ENCODE measurements at regions not wholly inside any gene's neighbourhood (a gene's known extent, or its start where the extent isn't known, plus 50 kb on each side); places are given as distances from the start of the nearest gene placed in this dataset.

GRCh38 chr14:87046960-87047359 lies 946.0 kb downstream of the GALC start:
- no peak for TF ChIP-seq EZH2 (optimal IDR thresholded peaks at IDR 0.05; ENCODE audit: low read depth, low read length)
- TF ChIP-seq, protein P1, sequence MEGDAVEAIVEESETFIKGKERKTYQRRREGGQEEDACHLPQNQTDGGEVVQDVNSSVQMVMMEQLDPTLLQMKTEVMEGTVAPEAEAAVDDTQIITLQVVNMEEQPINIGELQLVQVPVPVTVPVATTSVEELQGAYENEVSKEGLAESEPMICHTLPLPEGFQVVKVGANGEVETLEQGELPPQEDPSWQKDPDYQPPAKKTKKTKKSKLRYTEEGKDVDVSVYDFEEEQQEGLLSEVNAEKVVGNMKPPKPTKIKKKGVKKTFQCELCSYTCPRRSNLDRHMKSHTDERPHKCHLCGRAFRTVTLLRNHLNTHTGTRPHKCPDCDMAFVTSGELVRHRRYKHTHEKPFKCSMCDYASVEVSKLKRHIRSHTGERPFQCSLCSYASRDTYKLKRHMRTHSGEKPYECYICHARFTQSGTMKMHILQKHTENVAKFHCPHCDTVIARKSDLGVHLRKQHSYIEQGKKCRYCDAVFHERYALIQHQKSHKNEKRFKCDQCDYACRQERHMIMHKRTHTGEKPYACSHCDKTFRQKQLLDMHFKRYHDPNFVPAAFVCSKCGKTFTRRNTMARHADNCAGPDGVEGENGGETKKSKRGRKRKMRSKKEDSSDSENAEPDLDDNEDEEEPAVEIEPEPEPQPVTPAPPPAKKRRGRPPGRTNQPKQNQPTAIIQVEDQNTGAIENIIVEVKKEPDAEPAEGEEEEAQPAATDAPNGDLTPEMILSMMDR (IDR thresholded peaks at IDR 0.05; ENCODE audit: low read length): no peak
